Adrenal gland (tissue), 5 donors: ENCODE measurements at regions not wholly inside any gene's neighbourhood (a gene's known extent, or its start where the extent isn't known, plus 50 kb on each side); places are given as distances from the start of the nearest gene placed in this dataset.

Source experiments
- CTCF ChIP-seq, 6 experiments: fragments of 450-650 bp in 4 of 6; fragments of 200-600 bp in 2 of 6; sonication (generic) in 1 of 6; IDR thresholded peaks; 1 replicate in 5 of 6; 2 replicates in 1 of 6; pipeline versions ENCODE4 v1.5.1 to v1.8.0; 2016 to 2021; ENCODE audit warnings: antibody characterized with exemption in 6 of 6, mild to moderate bottlenecking in 2 of 6, moderate library complexity in 1 of 6
- POLR2A ChIP-seq, 2 donors: fragments of 450-650 bp; IDR thresholded peaks; one replicate each; pipeline ENCODE4 v1.6.1; 2017; ENCODE audit warnings: antibody characterized with exemption in 2 of 2, mild to moderate bottlenecking in 2 of 2, moderate library complexity in 1 of 2
- donor health status: DM: no; HTN: no; CAD: no.

- TF ChIP-seq CTCF (IDR thresholded peaks at IDR 0.05), result no peak
- no peak for TF ChIP-seq POLR2A (IDR thresholded peaks at IDR 0.05)
These were observed 231.8 kb upstream of the AMIGO2 start for GRCh38 chr12:47311568-47311967.
